Stimulated activated CD8-positive, alpha-beta memory T cell treated with anti-CD3 and anti-CD28 coated beads, Interleukin-12 subunit alpha, Interleukin-12 subunit beta, amount 100 ng/mL, for 1 hour (primary cell): ENCODE measurements at regions not wholly inside any gene's neighbourhood (a gene's known extent, or its start where the extent isn't known, plus 50 kb on each side); places are given as distances from the start of the nearest gene placed in this dataset.
"Not testable (repeated sequence)": the region's sequence is repeated elsewhere in the genome, so short reads cannot be mapped to it uniquely, and the experiment has no call there.

Source experiments
- DNase-seq: peaks from one replicate; pipeline ENCODE4 v3.0.0-alpha.2; 2020; ENCODE audit warnings: low read depth

DNA sequence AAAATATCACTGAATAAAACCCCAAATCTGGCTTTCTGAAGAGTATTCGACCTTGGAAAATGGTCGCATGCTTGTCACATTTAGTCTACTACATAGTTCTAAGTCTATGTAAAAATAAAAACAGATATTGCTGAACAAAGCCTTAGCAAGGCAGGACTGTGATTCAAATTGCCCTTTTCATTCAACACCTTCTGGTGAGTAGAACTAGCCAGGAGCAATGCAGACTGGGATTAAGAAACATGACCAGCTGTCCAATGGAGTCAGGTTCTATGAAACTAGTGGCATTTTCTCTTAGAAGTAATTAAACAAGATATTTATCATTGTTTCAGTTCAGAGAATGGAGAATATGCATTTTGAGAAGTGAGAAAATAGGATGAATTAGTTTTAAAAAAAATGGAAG, 1260.5 kb upstream of the ACVR2A start:
- DNase-seq: no peak

DNA sequence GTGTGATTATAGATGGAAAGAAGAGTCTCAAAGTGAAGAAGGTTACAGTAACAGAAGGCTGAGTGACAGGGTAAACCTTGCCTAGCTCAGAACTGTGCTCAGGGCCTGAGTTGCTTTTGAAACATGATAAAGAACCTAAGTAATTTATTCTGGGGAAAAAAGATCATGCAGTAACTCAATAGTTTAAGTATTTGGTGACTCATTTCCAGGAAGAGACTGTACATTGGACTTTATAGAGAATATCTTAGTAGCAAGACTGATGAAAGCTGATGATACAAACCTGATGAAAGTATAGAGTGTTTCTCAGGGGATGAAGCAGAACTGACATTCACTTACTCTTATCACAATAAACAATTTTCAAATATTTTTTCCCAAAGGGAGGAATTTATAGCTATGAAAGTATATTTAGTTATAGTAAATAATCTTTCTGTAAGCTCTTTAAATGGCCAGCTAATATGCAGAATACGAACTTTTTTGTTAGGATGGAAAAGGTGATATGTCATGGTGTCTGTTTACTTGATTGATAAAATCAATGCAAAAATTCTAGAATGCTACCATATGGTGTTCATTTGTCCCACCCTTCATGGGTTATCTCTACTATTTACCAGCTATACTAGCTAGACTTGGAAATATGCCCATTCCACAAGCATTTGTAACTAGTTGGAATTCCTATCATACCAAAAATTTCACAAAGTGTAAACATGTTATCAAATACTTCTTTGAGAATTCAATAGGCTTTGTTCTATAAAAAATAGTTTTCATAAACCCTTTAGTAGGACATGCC, 1265.5 kb upstream of the ACVR2A start:
- DNase-seq: no peak

DNA sequence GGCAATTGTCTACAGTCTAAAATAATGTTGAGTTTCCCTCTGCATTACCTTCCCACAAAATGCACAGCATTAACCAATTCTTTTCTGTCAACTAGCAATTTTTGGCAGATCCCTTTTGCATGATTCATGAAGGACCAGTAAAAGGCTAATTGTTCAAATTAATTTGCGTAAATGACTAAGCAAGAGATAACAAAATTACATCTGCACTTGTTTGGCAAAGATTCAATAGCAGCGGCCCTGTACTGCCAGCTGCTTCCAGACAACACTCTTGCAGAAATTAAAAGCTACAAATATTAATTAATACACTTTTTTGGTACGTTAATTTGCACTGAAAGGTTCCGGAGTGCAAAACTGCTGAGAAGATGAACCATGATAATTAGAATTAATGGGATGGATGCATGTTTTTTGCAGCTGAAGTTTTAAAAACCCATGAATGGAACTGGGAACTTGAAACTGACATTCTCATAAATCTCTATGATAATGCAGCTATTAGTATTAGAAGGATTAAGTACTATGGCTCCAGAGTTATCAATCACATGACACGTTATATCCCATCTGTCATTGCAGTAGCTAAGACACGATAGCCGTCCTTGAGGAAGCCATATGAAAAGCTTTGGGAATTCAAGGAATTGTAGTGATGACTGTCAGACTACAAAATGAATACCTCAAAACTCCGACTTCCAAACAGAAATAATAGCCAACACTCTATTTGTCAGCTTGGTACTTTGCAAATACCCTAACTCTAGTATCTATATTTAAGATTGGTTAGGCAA, 1268.3 kb upstream of the ACVR2A start:
- DNase-seq: no peak

DNA sequence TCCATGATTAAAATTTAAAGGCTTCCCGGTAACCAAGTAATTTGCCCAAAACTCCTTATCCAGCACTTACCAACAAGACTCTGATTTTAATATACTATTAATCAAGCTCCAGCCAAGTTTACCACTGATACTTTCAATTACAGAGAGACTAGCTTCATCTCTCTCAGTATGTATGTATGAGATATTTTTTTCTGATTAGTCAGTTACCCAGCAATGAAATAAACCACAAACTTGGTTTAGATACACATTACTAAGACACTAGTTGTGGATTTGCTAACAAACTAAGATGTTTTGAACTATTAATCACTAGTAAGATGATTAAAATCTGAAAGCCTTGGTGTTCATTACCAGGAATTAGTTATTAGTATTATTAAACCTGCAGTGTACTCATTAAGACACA, 1272.2 kb upstream of the ACVR2A start:
- DNase-seq: no peak

DNA sequence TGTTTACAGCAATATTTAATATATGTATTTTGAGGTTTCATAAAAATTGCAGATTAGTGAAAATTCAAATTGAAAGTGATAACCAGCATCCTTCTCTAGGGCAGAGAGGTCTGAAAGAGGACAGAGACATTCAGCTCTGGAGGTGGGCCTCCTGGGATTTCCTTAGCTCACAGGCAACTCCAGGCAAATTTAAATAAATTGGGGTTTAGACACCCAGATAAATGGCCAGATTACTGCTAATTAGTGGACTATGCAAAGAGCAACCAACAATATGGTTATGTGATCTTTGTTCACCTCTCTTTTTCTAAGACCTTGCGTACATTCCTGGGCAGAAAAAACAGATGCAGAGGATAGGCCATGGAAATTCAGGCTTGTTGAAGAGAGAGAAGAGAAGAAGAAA, 1282.8 kb upstream of the ACVR2A start:
- no peak for DNase-seq

DNA sequence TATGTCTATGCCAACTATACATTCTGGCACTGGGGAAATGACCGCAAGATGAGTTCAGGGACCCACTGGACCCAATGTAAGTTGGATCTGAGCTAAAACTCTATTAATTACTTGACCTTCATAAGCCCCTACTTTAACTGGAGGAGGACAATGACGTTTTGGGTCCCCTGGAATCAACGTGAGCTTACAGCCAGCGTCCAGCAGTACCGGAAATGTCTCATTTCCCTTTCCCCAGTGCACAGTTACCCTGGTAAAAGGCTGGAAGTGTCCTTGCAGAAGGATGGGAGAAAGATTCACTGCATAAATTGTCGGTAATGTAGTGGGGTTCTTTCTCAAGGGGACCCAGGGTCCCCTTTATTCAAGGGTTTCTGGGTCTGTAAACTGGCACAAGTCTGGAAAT, 1297.6 kb upstream of the ACVR2A start:
- DNase-seq: no peak

DNA sequence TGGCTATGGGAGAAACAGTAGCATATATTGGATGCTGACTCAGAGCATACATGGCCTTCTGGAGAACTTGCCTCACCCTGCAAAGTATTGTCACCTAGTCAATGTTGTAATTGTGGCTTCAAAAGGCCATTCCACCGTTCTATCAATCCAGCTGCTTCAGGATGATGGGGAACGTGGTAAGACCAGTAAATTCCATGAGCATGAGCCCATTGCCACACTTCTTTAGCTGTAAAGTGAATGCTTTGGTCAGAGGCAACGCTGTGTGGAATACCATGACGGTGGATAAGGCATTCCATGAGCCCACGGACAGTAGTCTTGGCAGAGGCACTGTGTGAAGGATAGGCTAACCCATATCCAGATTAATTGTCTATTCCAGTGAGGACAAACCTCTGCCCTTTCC, 1300.1 kb upstream of the ACVR2A start:
- DNase-seq: no peak

DNA sequence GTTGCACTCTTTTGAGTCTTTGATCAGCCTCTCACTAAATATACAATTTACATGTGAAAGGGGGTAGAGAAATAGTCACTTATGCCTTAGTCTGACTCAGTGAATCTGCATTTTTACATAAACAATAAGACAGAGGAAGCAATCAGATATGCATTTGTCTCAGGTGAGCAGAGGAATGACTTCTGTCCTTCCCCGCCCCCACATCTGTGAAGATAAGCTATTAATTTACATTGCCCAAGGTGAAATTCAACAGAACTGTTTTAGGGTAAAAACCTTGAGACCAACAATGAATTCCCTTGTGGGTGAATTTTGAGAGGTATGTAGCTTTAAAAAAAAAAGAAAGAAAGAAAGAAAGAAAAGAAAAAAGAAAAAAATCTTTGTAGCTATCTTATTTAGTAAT, 1302.9 kb upstream of the ACVR2A start:
- DNase-seq: no peak

DNA sequence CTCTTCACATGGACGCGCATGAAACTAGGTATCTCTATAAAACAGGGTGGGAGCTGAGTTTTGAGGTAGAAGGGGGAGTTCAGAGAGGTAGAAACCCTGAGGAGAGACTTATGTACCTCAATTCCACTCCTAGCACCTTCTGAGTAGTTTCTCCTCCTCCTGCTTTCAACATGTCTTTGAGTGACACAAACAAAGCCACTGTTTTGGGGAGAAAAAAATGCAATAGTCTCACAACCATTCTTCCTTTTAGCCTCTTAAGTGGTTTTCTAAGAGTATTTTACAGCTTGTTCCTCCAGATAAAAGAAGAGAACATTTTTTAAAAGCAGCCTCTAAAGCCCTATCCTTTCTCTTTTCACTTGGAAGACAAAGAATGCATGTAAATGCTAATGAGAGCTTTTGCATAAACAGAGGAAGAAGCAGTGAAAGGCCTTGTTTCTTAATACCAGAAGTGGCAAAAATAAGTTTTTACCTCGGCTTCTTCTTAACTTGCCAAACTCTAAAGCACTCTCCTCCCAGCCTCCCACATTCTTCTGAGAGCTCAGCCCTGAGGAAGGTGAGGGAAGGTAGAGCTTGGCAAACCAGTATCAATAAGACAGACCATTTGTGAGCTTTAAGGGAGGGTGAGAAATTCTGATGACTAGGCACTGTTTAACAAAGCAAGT, 1304.4 kb upstream of the ACVR2A start:
- DNase-seq: no peak

DNA sequence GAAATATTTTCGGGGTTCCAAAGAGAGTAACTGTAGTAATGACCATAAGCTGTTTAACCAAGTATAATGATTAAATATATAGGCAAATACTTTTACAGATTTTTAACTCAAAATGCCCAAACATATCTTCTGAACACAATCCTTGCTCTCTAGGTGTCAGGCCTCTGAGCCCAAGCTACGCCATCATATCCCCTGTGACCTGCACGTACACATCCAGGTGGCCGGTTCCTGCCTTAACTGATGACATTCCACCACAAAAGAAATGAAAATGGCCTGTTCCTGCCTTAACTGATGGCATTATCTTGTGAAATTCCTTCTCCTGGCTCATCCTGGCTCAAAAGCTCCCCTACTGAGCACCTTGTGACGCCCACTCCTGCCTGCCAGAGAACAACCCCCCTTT, 1305.1 kb upstream of the ACVR2A start:
- DNase-seq: not testable (repeated sequence)

DNA sequence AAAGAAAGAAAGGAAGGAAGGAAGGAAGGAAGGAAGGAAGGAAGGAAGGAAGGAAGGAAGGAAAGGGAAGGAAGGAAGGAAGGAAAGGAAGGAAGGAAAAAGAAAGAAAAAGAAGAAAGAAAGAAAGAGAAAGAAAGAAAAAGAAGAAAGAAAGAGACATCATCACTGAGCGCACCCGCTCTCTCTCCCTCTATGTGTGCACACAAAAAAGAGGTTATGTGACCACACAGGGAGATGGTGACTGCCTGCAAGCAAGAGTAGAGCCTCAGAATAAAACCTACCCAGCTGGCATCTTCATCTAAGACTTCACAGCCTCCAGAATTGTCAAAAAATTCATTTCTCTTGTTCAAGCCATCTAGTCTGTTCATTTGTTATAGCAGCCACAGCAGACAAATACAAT, 1307.4 kb upstream of the ACVR2A start:
- no peak for DNase-seq

DNA sequence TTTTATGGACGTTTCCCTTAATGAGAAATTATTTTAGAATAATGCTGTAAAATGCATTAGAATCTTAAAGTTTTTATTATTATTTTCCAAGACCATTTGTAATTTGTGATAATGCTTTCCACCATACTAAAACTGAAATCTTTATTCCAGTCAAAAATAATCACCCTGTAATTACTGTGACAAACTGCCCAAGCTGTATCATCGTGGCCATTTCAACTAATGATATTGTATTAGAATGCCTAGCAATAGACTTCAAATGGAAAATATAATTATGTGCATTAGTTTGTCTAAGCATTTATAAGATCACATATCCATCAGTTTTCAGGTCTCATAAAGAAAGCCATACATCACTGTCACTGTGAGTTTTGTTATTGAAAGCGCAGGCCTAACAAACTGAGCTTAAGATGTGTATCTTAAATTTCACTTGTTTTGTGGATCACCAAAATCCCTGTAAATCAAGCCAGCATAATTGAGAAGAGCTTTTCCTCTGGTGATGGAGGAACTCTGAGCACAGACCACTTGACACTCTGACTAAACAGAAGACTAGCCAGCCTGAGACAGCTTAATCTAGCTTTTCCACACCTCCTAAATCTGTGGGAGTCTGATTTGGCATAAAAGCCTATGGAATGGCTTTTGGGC, 1312.2 kb upstream of the ACVR2A start:
- no peak for DNase-seq

DNA sequence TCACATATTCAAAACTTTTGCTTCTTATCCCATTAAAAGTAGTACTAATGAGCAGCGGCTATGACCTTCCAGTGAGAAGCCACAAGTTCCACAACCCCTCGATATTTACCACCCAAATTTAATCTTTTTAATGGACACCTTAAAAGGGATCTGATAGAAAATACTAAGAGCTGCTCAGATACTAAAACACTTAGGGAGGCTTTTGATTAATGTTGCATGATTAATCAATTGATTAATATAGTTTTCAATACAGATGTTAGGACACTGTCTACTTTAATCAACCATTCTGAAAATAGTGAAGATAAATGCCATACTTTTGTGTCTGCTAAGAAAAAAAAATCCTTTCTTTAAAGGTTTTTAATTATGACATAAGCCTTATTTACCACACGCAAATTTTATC, 1312.8 kb upstream of the ACVR2A start:
- DNase-seq: no peak

DNA sequence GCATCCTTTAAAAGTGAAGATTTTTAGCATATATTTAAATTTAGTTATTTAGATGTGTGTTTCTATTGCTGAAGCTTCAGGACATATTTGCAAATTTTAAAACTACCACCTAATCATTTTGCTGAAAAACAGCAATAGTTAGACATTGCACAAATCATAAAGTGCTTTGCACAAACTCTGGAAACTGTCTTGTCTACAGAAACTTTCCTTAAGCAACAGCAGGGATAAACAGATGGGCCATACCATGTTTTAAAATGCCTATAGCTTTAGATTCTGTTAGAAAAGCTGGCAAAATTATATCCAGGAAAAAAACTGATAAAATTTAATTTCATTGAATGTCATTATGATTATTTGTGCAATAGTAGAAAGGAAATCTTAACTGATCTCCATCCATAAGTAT, 1313.9 kb upstream of the ACVR2A start:
- DNase-seq: no peak

DNA sequence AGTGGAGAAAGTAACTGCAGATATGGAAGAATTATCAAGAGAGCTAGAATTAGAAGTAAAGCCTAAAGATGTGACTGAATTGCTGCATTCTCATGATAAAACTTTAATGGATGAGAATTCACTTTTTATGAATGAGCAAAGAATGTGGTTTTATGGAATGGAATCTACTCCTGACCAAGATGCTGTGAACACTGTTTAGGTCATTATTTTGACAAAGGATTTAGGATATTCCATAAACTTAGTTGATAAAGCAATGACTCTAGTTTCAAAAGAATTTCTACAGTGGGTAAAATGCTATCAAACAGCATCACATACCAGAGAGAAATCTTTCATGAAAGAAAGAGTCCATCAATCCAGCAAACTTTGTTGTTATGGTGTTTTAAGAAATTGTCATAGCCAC, 1317.7 kb upstream of the ACVR2A start:
- DNase-seq: no peak

DNA sequence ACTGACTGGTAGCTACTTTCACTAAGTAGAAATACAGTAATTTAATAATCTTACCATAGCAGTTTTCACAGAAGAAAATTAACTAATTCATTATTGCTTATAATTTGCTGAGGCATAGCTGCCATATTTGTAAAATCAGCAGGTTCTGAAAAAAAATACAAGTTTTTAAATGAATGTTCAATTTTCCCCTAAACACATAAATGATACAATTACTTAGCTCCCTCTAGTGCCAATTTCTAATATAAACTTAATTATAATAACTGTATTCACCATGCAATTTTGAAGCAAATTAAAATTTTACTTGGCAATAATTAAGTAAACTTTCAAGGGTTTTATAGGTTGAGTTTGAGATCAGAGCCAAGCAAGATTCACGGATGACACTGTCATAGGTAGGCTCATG, 1321.6 kb upstream of the ACVR2A start:
- no peak for DNase-seq

DNA sequence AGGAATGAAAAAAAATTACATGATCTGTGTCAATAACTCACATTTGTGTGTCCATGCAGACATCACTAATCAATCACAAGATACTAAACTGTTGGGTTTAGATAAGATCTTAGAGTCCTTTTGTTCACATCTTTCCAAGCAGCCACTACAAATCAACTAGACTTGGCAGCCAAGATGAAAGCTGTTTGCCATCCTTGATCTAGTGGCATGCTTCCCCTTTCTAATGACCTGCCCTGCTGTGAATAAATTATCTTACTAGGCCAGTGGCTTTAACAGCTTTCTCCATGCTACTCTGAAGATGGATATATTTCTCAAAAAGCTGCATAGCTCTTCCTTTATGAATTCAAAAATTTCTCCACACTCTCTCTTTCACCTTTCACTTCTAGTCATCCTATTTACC, 1338.0 kb upstream of the ACVR2A start:
- DNase-seq: no peak

DNA sequence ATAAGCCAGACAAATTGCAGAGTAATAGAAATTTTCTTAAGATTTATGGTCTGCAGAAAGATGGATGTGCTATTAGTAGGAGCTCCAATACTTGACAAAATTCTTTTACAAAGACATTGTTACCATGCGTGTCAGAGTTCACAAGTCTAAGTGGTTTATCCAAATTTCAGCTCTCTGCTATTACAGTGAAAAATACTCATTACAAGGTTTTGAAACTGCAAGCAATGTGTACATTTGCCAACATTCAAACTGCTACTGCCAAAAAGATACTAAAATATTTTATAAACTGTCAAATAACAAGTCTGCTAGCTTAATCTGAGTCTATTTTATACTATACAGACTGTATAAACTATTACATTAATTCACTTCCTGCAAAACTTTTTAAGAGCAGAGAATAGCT, 1341.5 kb upstream of the ACVR2A start:
- no peak for DNase-seq

DNA sequence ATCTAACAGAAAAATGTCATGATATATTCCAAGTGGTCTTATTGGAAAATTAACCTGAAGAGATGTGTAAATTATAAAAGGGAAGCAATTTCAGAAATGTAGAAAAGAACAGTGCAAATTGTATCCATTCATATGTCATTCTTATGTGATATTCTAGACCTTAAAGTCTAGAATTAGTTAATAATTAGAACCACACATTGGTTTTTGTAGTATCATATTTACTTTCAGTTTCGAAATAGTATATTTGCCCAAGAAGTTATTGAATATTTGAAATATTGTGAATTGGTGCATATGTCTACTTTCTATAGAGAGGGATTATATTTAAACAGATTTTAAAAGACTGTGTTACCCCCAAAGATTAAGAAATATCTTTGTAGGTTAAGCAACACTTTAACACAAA, 1348.6 kb upstream of the ACVR2A start:
- no peak for DNase-seq

DNA sequence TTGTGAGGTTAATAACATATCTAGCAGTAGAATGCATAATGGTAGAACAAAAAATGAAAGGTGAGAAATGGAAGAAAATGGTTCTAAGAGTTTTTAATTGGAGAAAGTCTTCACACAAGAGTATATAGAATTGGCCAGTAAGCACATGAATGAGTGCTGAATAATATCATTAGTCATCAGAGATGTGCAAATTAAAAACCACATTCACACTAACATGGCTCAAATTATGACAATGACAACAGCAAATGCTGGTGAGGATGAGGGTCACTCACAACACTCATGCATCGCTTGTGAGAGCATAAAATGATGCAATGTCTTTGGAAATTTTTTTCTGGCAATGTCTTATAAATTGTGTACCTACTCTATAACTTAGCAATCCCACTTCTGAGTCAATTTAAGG, 1355.4 kb upstream of the ACVR2A start:
- DNase-seq: no peak

DNA sequence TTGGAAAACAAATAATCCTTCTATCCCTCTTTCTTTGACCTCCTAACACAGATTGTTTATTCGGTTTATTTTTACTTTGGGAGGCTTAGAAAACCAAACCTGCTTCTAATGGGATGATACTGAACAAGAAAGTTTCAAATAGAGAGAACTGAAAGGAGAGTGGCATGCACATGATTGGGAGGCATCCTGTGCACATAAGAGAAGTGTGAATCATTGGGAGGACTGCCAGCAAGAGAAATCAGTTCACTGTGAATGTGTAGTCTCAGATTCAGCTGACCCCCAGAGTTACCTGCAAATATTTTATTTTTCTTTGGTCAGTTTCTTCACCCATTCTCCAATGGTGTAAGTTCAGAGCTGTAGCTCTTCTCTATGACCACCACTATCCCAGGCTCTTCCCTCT, 1363.2 kb upstream of the ACVR2A start:
- no peak for DNase-seq

DNA sequence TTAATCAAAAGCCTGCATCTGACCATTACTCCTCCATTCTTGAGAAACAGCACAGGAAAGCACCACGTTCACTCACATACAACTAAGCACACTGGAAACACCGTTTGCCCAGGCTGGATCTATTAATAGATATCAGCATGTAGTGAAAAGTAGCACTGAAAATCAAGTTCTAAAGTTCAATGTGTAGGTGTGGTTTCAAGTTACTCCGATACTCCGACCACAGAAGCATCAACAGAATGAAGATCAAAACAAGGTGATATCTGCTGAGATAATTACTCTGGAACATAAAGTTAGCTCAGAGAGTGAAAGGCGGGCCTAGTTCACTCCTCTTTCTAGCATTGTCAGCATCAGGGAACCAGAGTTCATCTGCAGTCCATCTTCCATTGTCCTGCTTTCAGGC, 1367.4 kb upstream of the ACVR2A start:
- no peak for DNase-seq

DNA sequence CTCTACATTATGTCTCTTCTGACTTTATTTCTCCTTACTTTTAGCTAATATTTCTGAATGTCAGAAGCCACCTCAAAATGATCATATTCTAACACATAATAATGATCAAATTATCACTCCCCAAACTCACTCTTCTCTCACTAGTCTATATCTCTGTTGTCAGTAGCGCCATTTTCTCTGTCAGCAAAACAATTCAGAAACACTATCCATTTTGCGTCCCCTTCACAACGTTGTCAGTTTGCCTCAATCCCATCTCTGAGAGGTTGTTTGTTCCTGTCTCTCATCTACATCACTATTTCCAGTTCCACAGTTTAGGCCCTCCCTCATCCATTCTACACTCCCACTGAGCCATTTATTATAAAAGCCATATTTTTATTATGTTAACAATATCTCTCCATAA, 1376.3 kb upstream of the ACVR2A start:
- no peak for DNase-seq
